Neural cell (in vitro differentiated cells): ENCODE measurements at regions not wholly inside any gene's neighbourhood (a gene's known extent, or its start where the extent isn't known, plus 50 kb on each side); places are given as distances from the start of the nearest gene placed in this dataset.

Experiments used
- CTCF ChIP-seq: fragments of 450-650 bp; IDR thresholded peaks from 2 replicates; pipeline ENCODE4 v1.5.1; 2014; ENCODE audit warnings: antibody characterized with exemption, mild to moderate bottlenecking, moderate library complexity; ENCODE audit not compliant: poor library complexity, severe bottlenecking
- RAD21 ChIP-seq: fragments of 450-650 bp; conservative IDR thresholded peaks from 2 replicates; pipeline ENCODE4 v1.6.1; 2014; ENCODE audit warnings: antibody characterized with exemption, mild to moderate bottlenecking, moderate library complexity
- TF ChIP-seq, protein P1 (sequence below): IDR thresholded peaks from 2 replicates; pipeline ENCODE4 v1.6.1; 2012; ENCODE audit warnings: borderline replicate concordance

- TF ChIP-seq CTCF = no peak
- TF ChIP-seq, protein P1, sequence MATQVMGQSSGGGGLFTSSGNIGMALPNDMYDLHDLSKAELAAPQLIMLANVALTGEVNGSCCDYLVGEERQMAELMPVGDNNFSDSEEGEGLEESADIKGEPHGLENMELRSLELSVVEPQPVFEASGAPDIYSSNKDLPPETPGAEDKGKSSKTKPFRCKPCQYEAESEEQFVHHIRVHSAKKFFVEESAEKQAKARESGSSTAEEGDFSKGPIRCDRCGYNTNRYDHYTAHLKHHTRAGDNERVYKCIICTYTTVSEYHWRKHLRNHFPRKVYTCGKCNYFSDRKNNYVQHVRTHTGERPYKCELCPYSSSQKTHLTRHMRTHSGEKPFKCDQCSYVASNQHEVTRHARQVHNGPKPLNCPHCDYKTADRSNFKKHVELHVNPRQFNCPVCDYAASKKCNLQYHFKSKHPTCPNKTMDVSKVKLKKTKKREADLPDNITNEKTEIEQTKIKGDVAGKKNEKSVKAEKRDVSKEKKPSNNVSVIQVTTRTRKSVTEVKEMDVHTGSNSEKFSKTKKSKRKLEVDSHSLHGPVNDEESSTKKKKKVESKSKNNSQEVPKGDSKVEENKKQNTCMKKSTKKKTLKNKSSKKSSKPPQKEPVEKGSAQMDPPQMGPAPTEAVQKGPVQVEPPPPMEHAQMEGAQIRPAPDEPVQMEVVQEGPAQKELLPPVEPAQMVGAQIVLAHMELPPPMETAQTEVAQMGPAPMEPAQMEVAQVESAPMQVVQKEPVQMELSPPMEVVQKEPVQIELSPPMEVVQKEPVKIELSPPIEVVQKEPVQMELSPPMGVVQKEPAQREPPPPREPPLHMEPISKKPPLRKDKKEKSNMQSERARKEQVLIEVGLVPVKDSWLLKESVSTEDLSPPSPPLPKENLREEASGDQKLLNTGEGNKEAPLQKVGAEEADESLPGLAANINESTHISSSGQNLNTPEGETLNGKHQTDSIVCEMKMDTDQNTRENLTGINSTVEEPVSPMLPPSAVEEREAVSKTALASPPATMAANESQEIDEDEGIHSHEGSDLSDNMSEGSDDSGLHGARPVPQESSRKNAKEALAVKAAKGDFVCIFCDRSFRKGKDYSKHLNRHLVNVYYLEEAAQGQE = no peak
- no peak for TF ChIP-seq RAD21
Observed at GRCh38 chr11:26201411-26201810, 130.5 kb upstream of the ANO3 start.
